ENCODE measurements at regions not wholly inside any gene's neighbourhood (a gene's known extent, or its start where the extent isn't known, plus 50 kb on each side); places are given as distances from the start of the nearest gene placed in this dataset.

- TF ChIP-seq, protein P1, sequence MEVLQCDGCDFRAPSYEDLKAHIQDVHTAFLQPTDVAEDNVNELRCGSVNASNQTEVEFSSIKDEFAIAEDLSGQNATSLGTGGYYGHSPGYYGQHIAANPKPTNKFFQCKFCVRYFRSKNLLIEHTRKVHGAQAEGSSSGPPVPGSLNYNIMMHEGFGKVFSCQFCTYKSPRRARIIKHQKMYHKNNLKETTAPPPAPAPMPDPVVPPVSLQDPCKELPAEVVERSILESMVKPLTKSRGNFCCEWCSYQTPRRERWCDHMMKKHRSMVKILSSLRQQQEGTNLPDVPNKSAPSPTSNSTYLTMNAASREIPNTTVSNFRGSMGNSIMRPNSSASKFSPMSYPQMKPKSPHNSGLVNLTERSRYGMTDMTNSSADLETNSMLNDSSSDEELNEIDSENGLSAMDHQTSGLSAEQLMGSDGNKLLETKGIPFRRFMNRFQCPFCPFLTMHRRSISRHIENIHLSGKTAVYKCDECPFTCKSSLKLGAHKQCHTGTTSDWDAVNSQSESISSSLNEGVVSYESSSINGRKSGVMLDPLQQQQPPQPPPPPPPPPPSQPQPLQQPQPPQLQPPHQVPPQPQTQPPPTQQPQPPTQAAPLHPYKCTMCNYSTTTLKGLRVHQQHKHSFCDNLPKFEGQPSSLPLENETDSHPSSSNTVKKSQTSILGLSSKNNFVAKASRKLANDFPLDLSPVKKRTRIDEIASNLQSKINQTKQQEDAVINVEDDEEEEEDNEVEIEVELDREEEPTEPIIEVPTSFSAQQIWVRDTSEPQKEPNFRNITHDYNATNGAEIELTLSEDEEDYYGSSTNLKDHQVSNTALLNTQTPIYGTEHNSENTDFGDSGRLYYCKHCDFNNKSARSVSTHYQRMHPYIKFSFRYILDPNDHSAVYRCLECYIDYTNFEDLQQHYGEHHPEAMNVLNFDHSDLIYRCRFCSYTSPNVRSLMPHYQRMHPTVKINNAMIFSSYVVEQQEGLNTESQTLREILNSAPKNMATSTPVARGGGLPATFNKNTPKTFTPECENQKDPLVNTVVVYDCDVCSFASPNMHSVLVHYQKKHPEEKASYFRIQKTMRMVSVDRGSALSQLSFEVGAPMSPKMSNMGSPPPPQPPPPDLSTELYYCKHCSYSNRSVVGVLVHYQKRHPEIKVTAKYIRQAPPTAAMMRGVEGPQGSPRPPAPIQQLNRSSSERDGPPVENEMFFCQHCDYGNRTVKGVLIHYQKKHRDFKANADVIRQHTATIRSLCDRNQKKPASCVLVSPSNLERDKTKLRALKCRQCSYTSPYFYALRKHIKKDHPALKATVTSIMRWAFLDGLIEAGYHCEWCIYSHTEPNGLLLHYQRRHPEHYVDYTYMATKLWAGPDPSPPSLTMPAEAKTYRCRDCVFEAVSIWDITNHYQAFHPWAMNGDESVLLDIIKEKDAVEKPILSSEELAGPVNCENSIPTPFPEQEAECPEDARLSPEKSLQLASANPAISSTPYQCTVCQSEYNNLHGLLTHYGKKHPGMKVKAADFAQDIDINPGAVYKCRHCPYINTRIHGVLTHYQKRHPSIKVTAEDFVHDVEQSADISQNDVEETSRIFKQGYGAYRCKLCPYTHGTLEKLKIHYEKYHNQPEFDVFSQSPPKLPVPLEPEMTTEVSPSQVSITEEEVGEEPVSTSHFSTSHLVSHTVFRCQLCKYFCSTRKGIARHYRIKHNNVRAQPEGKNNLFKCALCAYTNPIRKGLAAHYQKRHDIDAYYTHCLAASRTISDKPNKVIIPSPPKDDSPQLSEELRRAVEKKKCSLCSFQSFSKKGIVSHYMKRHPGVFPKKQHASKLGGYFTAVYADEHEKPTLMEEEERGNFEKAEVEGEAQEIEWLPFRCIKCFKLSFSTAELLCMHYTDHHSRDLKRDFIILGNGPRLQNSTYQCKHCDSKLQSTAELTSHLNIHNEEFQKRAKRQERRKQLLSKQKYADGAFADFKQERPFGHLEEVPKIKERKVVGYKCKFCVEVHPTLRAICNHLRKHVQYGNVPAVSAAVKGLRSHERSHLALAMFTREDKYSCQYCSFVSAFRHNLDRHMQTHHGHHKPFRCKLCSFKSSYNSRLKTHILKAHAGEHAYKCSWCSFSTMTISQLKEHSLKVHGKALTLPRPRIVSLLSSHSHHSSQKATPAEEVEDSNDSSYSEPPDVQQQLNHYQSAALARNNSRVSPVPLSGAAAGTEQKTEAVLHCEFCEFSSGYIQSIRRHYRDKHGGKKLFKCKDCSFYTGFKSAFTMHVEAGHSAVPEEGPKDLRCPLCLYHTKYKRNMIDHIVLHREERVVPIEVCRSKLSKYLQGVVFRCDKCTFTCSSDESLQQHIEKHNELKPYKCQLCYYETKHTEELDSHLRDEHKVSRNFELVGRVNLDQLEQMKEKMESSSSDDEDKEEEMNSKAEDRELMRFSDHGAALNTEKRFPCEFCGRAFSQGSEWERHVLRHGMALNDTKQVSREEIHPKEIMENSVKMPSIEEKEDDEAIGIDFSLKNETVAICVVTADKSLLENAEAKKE (CRISPR knock-in tag; IDR thresholded peaks at IDR 0.05): no peak
- TF ChIP-seq STAT1 (IDR thresholded peaks at IDR 0.05; ENCODE audit: unreplicated experiment) (no peak), JUNB (IDR thresholded peaks at IDR 0.05; ENCODE audit: unreplicated experiment) (no peak), EZH2phosphoT487 (IDR thresholded peaks at IDR 0.05; ENCODE audit: unreplicated experiment) (no peak)
These were observed 293.9 kb upstream of the ERBB4 start (continued) for GRCh38 chr2:212832211-212833195.

DNA sequence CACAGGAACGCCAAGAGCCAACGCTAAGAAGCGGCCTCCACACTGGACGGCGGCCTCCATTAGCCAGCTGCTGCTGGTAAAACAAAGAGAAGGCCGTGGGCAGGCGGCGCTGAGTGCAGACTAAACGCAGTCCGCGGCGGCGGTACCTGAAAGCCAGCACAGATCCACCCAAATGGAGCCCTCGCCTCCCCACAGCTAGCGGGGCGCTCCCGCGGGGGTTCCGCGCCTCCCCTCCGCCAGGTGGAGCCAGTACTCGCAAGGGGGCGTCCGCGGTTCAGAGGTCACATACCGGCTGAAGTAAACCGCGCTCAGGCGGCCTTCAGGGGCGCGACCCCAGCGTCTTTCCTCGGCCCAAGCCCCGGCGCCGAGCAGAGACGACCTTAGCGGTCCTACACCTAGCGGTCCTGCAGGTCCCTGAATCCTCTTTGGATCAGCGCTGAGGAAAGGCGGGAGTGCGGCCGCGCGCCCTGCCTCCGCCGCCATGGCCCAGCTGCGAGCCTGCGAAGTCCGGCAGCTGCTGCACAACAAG is 293.1 kb upstream of the ERBB4 start:
- Mint-ChIP-seq H3K4me3 (no peak overlapping the region), H3K36me3 (ENCODE audit: low read depth) (peaks cover 7% of the 10 kb centered on the region)
- DNase-seq (ENCODE audit: low spot score): no peak

More for the DNA sequence above, 293.1 kb upstream of the ERBB4 start:
- H3K27ac ChIP-seq (ENCODE audit: low read depth): no peak overlapping the region
- H3K4me3 ChIP-seq: no peak overlapping the region
- H2AFZ ChIP-seq: no peak overlapping the region
- Mint-ChIP-seq H3K27me3 (ENCODE audit: insufficient read depth, low read depth, poor library complexity) (peaks cover 4% of the 10 kb centered on the region), H3K9me3 (peaks cover 23% of the 10 kb centered on the region), H3K27ac (no peak overlapping the region), H3K4me1 (no peaks in the 10 kb centered on the region)
- H3K79me2 ChIP-seq (replicated peaks; ENCODE audit: insufficient read depth): no peaks in the 10 kb centered on the region
- TF ChIP-seq POLR2AphosphoS5 (IDR thresholded peaks at IDR 0.05; ENCODE audit: low read depth): no peak
- no peak for TF ChIP-seq JUNB (IDR thresholded peaks at IDR 0.05; ENCODE audit: unreplicated experiment)
- TF ChIP-seq CTCF (conservative IDR thresholded peaks at IDR 0.05; ENCODE audit: low read depth in 2 of 2): 0 out of 4 replicates have a peak, but pooled peaks of 1 of the 2 experiments have one; percentile 3
- TF ChIP-seq EZH2 (IDR thresholded peaks at IDR 0.05; ENCODE audit: low read depth, unreplicated experiment): no peak
- TF ChIP-seq EZH2phosphoT487 (IDR thresholded peaks at IDR 0.05; ENCODE audit: unreplicated experiment): no peak
- H3K4me1 ChIP-seq (ENCODE audit: insufficient read depth): no peaks in the 10 kb centered on the region
- no peaks in the 10 kb centered on the region for H3K9me2 ChIP-seq (ENCODE audit: insufficient read depth)
- no peaks in the 10 kb centered on the region for H3F3A ChIP-seq (replicated peaks; ENCODE audit: low read depth)
- no peaks in the 10 kb centered on the region for H3K27me3 ChIP-seq (ENCODE audit: insufficient read depth)
- no peaks in the 10 kb centered on the region for H3K36me3 ChIP-seq (ENCODE audit: insufficient read depth)
- no peak overlapping the region for H3K4me2 ChIP-seq
- no peaks in the 10 kb centered on the region for H4K20me1 ChIP-seq (replicated peaks; ENCODE audit: insufficient read depth)
- ATAC-seq: no peak

Measured in GM23338 (cell line).